ENCODE measurements at regions not wholly inside any gene's neighbourhood (a gene's known extent, or its start where the extent isn't known, plus 50 kb on each side); places are given as distances from the start of the nearest gene placed in this dataset.

DNA sequence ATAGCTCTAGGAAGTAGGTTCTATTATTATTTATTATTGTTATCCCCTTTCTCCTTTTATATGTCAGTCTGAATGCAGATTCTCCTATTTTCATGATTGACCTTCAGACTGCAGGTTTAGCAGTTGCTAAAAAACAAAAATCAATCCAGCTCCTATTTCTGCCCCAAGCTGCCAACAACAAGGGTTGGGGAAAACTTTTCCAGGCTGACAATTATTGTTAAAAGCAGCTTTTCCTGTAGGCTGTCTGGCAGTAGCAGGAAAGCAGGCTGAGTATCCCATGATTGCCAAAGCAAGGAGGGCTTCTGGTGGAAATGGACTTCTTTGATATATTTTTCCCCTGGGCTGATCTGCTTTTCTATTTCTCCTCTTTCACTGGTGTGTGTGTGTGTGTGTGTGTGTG, 78.0 kb upstream of the CTLA4 start:
- no peaks in the 10 kb centered on the region for H3K27me3 Mint-ChIP-seq (ENCODE audit: unreplicated experiment)
- H3K36me3 Mint-ChIP-seq (ENCODE audit: insufficient read depth, unreplicated experiment), result no peaks in the 10 kb centered on the region
- CTCF ChIA-PET, result interaction anchor here (0.7 kb wide), 2 partner anchors 24 to 184 kb away, joined by 3 to 4 read pairs; no protein-coding TSS in a partner anchor
- DNase-seq, result no peak
- TF ChIP-seq, protein P1, sequence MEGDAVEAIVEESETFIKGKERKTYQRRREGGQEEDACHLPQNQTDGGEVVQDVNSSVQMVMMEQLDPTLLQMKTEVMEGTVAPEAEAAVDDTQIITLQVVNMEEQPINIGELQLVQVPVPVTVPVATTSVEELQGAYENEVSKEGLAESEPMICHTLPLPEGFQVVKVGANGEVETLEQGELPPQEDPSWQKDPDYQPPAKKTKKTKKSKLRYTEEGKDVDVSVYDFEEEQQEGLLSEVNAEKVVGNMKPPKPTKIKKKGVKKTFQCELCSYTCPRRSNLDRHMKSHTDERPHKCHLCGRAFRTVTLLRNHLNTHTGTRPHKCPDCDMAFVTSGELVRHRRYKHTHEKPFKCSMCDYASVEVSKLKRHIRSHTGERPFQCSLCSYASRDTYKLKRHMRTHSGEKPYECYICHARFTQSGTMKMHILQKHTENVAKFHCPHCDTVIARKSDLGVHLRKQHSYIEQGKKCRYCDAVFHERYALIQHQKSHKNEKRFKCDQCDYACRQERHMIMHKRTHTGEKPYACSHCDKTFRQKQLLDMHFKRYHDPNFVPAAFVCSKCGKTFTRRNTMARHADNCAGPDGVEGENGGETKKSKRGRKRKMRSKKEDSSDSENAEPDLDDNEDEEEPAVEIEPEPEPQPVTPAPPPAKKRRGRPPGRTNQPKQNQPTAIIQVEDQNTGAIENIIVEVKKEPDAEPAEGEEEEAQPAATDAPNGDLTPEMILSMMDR (IDR thresholded peaks at IDR 0.05; ENCODE audit: unreplicated experiment), result no peak
- H3K27ac Mint-ChIP-seq (ENCODE audit: unreplicated experiment), result no peak overlapping the region
- no peaks in the 10 kb centered on the region for H3K9me3 Mint-ChIP-seq (ENCODE audit: low read depth, unreplicated experiment)
- no peak overlapping the region for H3K4me3 Mint-ChIP-seq (ENCODE audit: low read depth, unreplicated experiment)
- BruUV-seq (replicated peaks), result no TSS peak
- intact Hi-C loops (cut with micrococcal nuclease; ENCODE audit: unreplicated experiment), result no loop called here
- peaks cover 17% of the 10 kb centered on the region for H3K4me1 Mint-ChIP-seq (ENCODE audit: low read depth, unreplicated experiment)

DNA sequence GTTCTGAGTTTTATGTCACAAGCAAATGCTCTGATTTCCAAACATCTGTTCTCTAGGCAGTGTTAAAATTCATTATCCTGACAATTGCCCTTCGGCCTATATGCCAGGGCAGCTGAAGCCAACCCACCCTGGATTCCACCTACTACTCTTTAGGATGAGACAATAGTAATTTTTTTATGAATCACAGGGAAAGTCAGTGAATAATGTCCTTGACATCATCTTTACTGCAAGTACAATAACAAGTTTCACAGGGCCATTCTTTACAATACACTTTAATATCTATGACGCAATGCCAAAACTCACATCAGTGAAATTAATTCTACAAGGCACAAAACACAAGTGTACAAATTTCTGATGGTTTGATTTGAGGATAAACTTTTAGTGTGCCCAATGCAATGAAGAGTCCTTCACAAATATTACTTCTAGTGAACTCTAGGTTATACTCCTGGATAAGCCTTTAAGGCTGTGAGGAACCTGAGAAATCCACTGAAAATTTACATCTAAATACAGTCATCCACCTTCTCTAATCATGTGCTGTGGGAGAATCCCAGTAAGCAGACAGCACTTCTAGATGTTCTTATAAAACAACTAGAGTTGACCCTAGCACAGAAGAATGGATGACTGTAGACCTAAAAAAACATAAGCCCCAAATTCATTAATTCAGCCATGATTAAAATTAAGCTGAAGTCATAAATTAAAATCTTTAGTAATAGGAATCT, 77.3 kb upstream of the CTLA4 start:
- CTCF ChIA-PET, result no interaction called here
- no peak for DNase-seq
- Mint-ChIP-seq H3K36me3 (ENCODE audit: insufficient read depth, unreplicated experiment) (no peaks in the 10 kb centered on the region), H3K9me3 (ENCODE audit: low read depth, unreplicated experiment) (no peaks in the 10 kb centered on the region), H3K27me3 (ENCODE audit: unreplicated experiment) (no peaks in the 10 kb centered on the region), H3K27ac (ENCODE audit: unreplicated experiment) (no peak overlapping the region), H3K4me1 (ENCODE audit: low read depth, unreplicated experiment) (peaks cover 13% of the 10 kb centered on the region), H3K4me3 (ENCODE audit: low read depth, unreplicated experiment) (no peak overlapping the region)
- no TSS peak for BruUV-seq (replicated peaks)
- TF ChIP-seq, protein P1 (IDR thresholded peaks at IDR 0.05; ENCODE audit: unreplicated experiment), result no peak
- intact Hi-C loops (cut with micrococcal nuclease; ENCODE audit: unreplicated experiment), result no loop called here

DNA sequence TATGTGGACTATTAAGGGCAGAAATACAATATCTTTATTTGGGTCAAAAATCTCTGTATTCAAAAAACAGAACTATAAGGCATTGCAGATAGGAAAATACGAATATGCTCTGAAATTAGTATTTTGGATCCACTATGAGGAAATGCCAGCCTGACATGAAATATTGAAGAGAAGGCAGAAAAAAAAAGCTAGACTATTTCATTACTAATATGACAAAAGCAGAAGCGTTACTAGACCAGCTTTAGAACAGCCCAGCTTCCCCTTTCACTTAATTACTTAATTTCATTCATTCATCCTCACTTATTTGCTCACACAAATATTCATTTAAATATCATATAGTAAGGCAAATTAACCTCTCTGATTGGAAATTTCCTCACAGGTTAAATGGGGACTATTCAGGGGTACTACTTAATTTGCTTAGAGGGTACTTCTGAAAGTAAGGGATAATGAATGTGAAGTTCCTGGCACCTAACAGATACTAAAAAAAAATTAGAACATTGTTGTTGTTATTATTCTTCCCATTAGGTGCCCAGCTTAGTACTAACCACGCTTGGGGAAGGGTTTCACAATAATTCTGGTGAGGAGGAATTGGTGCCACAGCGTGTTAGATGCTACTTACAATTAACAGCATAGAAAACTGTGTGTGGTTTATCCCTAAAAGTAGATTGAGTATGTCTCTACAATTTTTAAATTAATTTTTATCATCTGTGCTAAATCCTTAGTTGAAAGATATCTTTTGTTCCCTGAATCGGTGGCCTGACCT, 71.1 kb upstream of the CTLA4 start:
- no peak for DNase-seq
- TF ChIP-seq, protein P1 (IDR thresholded peaks at IDR 0.05; ENCODE audit: unreplicated experiment), result no peak
- CTCF ChIA-PET, result interaction anchor here (0.6 kb wide), 1 partner anchor 147 kb away, joined by 4 read pairs; no protein-coding TSS in a partner anchor
- intact Hi-C loops (cut with micrococcal nuclease; ENCODE audit: unreplicated experiment), result no loop called here
- no TSS peak for BruUV-seq (replicated peaks)
- no peaks in the 10 kb centered on the region for H3K9me3 Mint-ChIP-seq (ENCODE audit: low read depth, unreplicated experiment)
- H3K27me3 Mint-ChIP-seq (ENCODE audit: unreplicated experiment), result no peaks in the 10 kb centered on the region
- no peak overlapping the region for H3K27ac Mint-ChIP-seq (ENCODE audit: unreplicated experiment)
- H3K36me3 Mint-ChIP-seq (ENCODE audit: insufficient read depth, unreplicated experiment), result no peaks in the 10 kb centered on the region
- H3K4me1 Mint-ChIP-seq (ENCODE audit: low read depth, unreplicated experiment), result no peaks in the 10 kb centered on the region
- no peak overlapping the region for H3K4me3 Mint-ChIP-seq (ENCODE audit: low read depth, unreplicated experiment)

DNA sequence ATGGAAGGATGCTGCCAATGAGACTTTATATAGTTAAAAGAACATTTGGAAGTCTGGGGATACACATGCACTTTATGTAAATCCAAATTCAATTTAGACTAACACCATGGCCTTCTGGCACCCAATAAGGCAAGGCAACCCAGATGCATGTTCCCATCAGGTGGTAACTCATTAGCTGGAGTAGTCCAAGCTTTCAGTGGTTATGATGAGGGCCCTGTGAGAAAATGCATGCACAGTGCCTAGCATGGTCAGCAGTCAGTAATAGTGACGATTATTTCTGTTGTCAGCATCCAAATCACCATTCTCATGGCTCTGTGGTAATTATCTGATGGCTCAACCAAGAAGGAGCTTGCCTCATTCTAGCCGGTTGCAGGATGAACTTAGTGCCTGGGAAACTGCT, 70.3 kb upstream of the CTLA4 start:
- no peak overlapping the region for H3K4me3 Mint-ChIP-seq (ENCODE audit: low read depth, unreplicated experiment)
- BruUV-seq (replicated peaks), result no TSS peak

More for the DNA sequence above, 70.3 kb upstream of the CTLA4 start:
- CTCF ChIA-PET, result interaction anchor here (0.6 kb wide), 1 partner anchor 148 kb away, joined by 4 read pairs; no protein-coding TSS in a partner anchor
- intact Hi-C loops (cut with micrococcal nuclease; ENCODE audit: unreplicated experiment), result no loop called here
- Mint-ChIP-seq H3K36me3 (ENCODE audit: insufficient read depth, unreplicated experiment) (no peaks in the 10 kb centered on the region), H3K27me3 (ENCODE audit: unreplicated experiment) (no peaks in the 10 kb centered on the region), H3K9me3 (ENCODE audit: low read depth, unreplicated experiment) (no peaks in the 10 kb centered on the region), H3K27ac (ENCODE audit: unreplicated experiment) (no peak overlapping the region), H3K4me1 (ENCODE audit: low read depth, unreplicated experiment) (no peaks in the 10 kb centered on the region)
- DNase-seq, result no peak
- TF ChIP-seq, protein P1 (IDR thresholded peaks at IDR 0.05; ENCODE audit: unreplicated experiment), result no peak
